ENCODE measurements at regions not wholly inside any gene's neighbourhood (a gene's known extent, or its start where the extent isn't known, plus 50 kb on each side); places are given as distances from the start of the nearest gene placed in this dataset.
"Not testable (repeated sequence)": the region's sequence is repeated elsewhere in the genome, so short reads cannot be mapped to it uniquely, and the experiment has no call there.

GRCh38 chr3:6248528-6248927 is 612.4 kb upstream of the GRM7 start:
- no peak for DNase-seq

GRCh38 chr3:6249679-6250078 is 611.2 kb upstream of the GRM7 start:
- DNase-seq, result no peak

GRCh38 chr3:6250167-6250566 is 610.7 kb upstream of the GRM7 start:
- no peak for DNase-seq

GRCh38 chr3:6251612-6252400 is 609.1 kb upstream of the GRM7 start:
- no peak for DNase-seq

- DNase-seq, result no peak
These were observed 606.4 kb upstream of the GRM7 start for GRCh38 chr3:6254490-6254889.

- DNase-seq, result no peak
These were observed 605.7 kb upstream of the GRM7 start for GRCh38 chr3:6255229-6255628.

GRCh38 chr3:6260551-6261191 is 600.2 kb upstream of the GRM7 start:
- DNase-seq, result no peak

GRCh38 chr3:6262010-6262409 is 598.9 kb upstream of the GRM7 start:
- peak; percentile 83 for DNase-seq

- no peak for DNase-seq
These were observed 596.9 kb upstream of the GRM7 start for GRCh38 chr3:6264036-6264435.

GRCh38 chr3:6264906-6265305 is 596.0 kb upstream of the GRM7 start:
- DNase-seq, result no peak

GRCh38 chr3:6266135-6266534 is 594.8 kb upstream of the GRM7 start:
- DNase-seq, result no peak

GRCh38 chr3:6273878-6274277 is 587.0 kb upstream of the GRM7 start:
- DNase-seq, result no peak

- no peak for DNase-seq
These were observed 579.3 kb upstream of the GRM7 start for GRCh38 chr3:6281662-6282061.

- DNase-seq, result no peak
These were observed 578.0 kb upstream of the GRM7 start for GRCh38 chr3:6282918-6283317.

- no peak for DNase-seq
These were observed 573.6 kb upstream of the GRM7 start for GRCh38 chr3:6287088-6287875.

GRCh38 chr3:6301626-6302025 is 559.3 kb upstream of the GRM7 start:
- DNase-seq, result no peak

- no peak for DNase-seq
These were observed 545.0 kb upstream of the GRM7 start for GRCh38 chr3:6315906-6316305.

GRCh38 chr3:6321999-6322398 is 538.9 kb upstream of the GRM7 start:
- no peak for DNase-seq

GRCh38 chr3:6326771-6327170 is 534.1 kb upstream of the GRM7 start:
- no peak for DNase-seq

- not testable (repeated sequence) for DNase-seq
These were observed 520.0 kb upstream of the GRM7 start for GRCh38 chr3:6340980-6341325.

- DNase-seq, result no peak
These were observed 509.2 kb upstream of the GRM7 start for GRCh38 chr3:6351752-6352151.

- no peak for DNase-seq
These were observed 506.3 kb upstream of the GRM7 start for GRCh38 chr3:6354653-6355052.

- DNase-seq, result no peak
These were observed 498.5 kb upstream of the GRM7 start for GRCh38 chr3:6362406-6362805.

- DNase-seq, result no peak
These were observed 493.7 kb upstream of the GRM7 start for GRCh38 chr3:6367171-6367570.
